ENCODE measurements at regions not wholly inside any gene's neighbourhood (a gene's known extent, or its start where the extent isn't known, plus 50 kb on each side); places are given as distances from the start of the nearest gene placed in this dataset.

- no peak for DNase-seq
Observed at GRCh38 chr1:55695552-55695951, 480.4 kb upstream of the USP24 start.

- no peak for DNase-seq
Observed at GRCh38 chr1:55695151-55695550, 480.0 kb upstream of the USP24 start.

- no peak for DNase-seq
Observed at GRCh38 chr1:55694310-55694801, 479.2 kb upstream of the USP24 start.

- no peak for DNase-seq
Observed at GRCh38 chr1:55692726-55693125, 477.6 kb upstream of the USP24 start.

- DNase-seq = no peak
Observed at GRCh38 chr1:55690366-55690765, 475.2 kb upstream of the USP24 start.

- DNase-seq = no peak
Observed at GRCh38 chr1:55689800-55690199, 474.6 kb upstream of the USP24 start.

GRCh38 chr1:55685560-55685959 is 470.4 kb upstream of the USP24 start:
- DNase-seq = no peak

- DNase-seq = no peak
Observed at GRCh38 chr1:55684131-55684650, 469.0 kb upstream of the USP24 start.

- DNase-seq = no peak
Observed at GRCh38 chr1:55682198-55682597, 467.0 kb upstream of the USP24 start.

- DNase-seq = no peak
Observed at GRCh38 chr1:55679971-55680370, 464.8 kb upstream of the USP24 start.

- DNase-seq = no peak
Observed at GRCh38 chr1:55673416-55673815, 458.3 kb upstream of the USP24 start.

- DNase-seq = no peak
Observed at GRCh38 chr1:55670331-55671082, 455.3 kb upstream of the USP24 start.

- DNase-seq = no peak
Observed at GRCh38 chr1:55669293-55669692, 454.1 kb upstream of the USP24 start.

- DNase-seq = no peak
Observed at GRCh38 chr1:55662875-55663274, 447.7 kb upstream of the USP24 start.

GRCh38 chr1:55658917-55659316 is 443.8 kb upstream of the USP24 start:
- no peak for DNase-seq

- no peak for DNase-seq
Observed at GRCh38 chr1:55654750-55655149, 439.6 kb upstream of the USP24 start.

GRCh38 chr1:55654171-55654570 is 439.0 kb upstream of the USP24 start:
- no peak for DNase-seq

- no peak for DNase-seq
Observed at GRCh38 chr1:55650444-55650843, 435.3 kb upstream of the USP24 start.

GRCh38 chr1:55646181-55646580 is 431.0 kb upstream of the USP24 start:
- DNase-seq = no peak

GRCh38 chr1:55645270-55645669 is 430.1 kb upstream of the USP24 start:
- DNase-seq = no peak

- DNase-seq = no peak
Observed at GRCh38 chr1:55641947-55642346, 426.8 kb upstream of the USP24 start.

GRCh38 chr1:55640708-55641473 is 425.7 kb upstream of the USP24 start:
- no peak for DNase-seq

GRCh38 chr1:55639526-55639925 is 424.4 kb upstream of the USP24 start:
- DNase-seq = no peak

GRCh38 chr1:55639051-55639450 is 423.9 kb upstream of the USP24 start:
- no peak for DNase-seq
